ENCODE measurements at regions not wholly inside any gene's neighbourhood (a gene's known extent, or its start where the extent isn't known, plus 50 kb on each side); places are given as distances from the start of the nearest gene placed in this dataset.

DNA sequence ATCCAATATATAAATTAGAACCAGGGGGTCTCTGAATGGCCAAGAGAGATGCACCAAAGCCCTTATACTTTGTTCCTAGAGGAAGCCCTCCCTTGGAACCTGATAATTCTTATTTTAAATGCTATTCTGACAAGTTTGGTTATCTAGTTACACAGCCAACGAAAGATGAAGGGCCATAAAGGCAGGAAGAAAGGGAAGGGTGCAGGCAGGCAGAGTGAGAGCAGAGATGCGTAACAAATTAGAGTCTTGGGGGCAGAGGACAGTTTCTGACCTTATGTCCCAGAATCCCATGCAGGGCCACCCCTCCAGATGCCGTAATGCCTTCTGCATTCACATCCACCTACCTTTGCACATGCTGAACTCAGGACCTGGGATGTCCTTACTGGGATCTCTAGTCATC is 344.6 kb upstream of the ARID1B start:
- H3K4me1 Mint-ChIP-seq (ENCODE audit: low read depth, unreplicated experiment): peaks cover under 1% of the 10 kb centered on the region
- no peaks in the 10 kb centered on the region for H3K27me3 Mint-ChIP-seq (ENCODE audit: unreplicated experiment)
- intact Hi-C loops (cut with micrococcal nuclease; ENCODE audit: unreplicated experiment): no loop called here
- H3K27ac Mint-ChIP-seq (ENCODE audit: unreplicated experiment): no peak overlapping the region
- H3K36me3 Mint-ChIP-seq (ENCODE audit: insufficient read depth, unreplicated experiment): no peaks in the 10 kb centered on the region
- CTCF ChIA-PET: no interaction called here
- no peak overlapping the region for H3K4me3 Mint-ChIP-seq (ENCODE audit: low read depth, unreplicated experiment)
- no TSS peak for BruUV-seq (replicated peaks)
- DNase-seq: no peak
- TF ChIP-seq, protein P1, sequence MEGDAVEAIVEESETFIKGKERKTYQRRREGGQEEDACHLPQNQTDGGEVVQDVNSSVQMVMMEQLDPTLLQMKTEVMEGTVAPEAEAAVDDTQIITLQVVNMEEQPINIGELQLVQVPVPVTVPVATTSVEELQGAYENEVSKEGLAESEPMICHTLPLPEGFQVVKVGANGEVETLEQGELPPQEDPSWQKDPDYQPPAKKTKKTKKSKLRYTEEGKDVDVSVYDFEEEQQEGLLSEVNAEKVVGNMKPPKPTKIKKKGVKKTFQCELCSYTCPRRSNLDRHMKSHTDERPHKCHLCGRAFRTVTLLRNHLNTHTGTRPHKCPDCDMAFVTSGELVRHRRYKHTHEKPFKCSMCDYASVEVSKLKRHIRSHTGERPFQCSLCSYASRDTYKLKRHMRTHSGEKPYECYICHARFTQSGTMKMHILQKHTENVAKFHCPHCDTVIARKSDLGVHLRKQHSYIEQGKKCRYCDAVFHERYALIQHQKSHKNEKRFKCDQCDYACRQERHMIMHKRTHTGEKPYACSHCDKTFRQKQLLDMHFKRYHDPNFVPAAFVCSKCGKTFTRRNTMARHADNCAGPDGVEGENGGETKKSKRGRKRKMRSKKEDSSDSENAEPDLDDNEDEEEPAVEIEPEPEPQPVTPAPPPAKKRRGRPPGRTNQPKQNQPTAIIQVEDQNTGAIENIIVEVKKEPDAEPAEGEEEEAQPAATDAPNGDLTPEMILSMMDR (IDR thresholded peaks at IDR 0.05; ENCODE audit: unreplicated experiment): no peak
- H3K9me3 Mint-ChIP-seq (ENCODE audit: low read depth, unreplicated experiment): no peaks in the 10 kb centered on the region

DNA sequence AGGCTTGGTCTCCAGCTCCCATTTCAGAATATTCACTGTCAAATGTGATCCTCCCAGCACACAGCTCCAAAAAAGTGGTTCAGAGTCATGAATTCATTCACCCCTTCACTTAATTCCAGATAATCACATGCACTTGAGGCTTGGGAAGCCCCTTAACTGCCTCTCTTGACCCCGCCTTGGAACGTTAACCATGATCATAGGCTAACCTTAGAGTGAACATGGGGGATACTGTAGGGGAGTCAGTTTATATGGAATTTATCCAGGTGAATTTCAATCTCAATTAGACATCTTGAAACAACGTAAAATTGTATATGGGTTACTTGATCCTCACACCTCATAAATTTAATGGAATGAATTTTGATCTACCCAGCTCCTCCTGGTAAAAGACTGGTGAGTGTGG is 346.8 kb upstream of the ARID1B start:
- intact Hi-C loops (cut with micrococcal nuclease; ENCODE audit: unreplicated experiment): no loop called here
- CTCF ChIA-PET: no interaction called here

DNA sequence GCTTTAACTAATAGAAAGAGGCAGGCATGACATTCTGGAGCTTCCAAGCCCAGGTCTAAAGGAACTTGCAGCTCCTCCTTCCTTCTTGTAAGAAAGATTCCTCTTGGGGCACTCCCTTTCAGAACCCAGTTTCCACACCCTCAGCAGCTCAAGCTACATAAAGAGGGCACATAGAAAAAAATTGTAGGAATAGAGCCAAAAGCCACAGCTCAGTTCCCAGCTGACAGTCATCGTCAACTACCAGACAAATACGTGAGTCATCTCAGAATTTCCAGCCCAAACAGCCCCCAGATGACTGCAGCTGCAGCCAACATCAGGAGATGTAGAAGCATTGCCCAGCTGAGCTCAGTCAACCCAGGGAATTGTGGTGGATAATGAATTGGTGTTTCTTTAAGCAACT is 349.8 kb upstream of the ARID1B start:
- BruUV-seq (replicated peaks): no TSS peak
- TF ChIP-seq, protein P1 (IDR thresholded peaks at IDR 0.05; ENCODE audit: unreplicated experiment): no peak
- intact Hi-C loops (cut with micrococcal nuclease; ENCODE audit: unreplicated experiment): no loop called here
- no peak overlapping the region for H3K4me3 Mint-ChIP-seq (ENCODE audit: low read depth, unreplicated experiment)
- H3K27me3 Mint-ChIP-seq (ENCODE audit: unreplicated experiment): no peaks in the 10 kb centered on the region
- no peak overlapping the region for H3K27ac Mint-ChIP-seq (ENCODE audit: unreplicated experiment)
- peaks cover 16% of the 10 kb centered on the region for H3K4me1 Mint-ChIP-seq (ENCODE audit: low read depth, unreplicated experiment)
- CTCF ChIA-PET: no interaction called here
- H3K9me3 Mint-ChIP-seq (ENCODE audit: low read depth, unreplicated experiment): no peaks in the 10 kb centered on the region
- peak; percentile 49 for DNase-seq
- peaks cover under 1% of the 10 kb centered on the region for H3K36me3 Mint-ChIP-seq (ENCODE audit: insufficient read depth, unreplicated experiment)

More for the DNA sequence above, 346.8 kb upstream of the ARID1B start:
- no TSS peak for BruUV-seq (replicated peaks)
- Mint-ChIP-seq H3K27me3 (ENCODE audit: unreplicated experiment) (no peaks in the 10 kb centered on the region), H3K4me1 (ENCODE audit: low read depth, unreplicated experiment) (peaks cover 14% of the 10 kb centered on the region), H3K9me3 (ENCODE audit: low read depth, unreplicated experiment) (no peaks in the 10 kb centered on the region), H3K27ac (ENCODE audit: unreplicated experiment) (no peak overlapping the region), H3K4me3 (ENCODE audit: low read depth, unreplicated experiment) (no peak overlapping the region), H3K36me3 (ENCODE audit: insufficient read depth, unreplicated experiment) (no peaks in the 10 kb centered on the region)
- TF ChIP-seq, protein P1 (IDR thresholded peaks at IDR 0.05; ENCODE audit: unreplicated experiment): no peak
- no peak for DNase-seq

DNA sequence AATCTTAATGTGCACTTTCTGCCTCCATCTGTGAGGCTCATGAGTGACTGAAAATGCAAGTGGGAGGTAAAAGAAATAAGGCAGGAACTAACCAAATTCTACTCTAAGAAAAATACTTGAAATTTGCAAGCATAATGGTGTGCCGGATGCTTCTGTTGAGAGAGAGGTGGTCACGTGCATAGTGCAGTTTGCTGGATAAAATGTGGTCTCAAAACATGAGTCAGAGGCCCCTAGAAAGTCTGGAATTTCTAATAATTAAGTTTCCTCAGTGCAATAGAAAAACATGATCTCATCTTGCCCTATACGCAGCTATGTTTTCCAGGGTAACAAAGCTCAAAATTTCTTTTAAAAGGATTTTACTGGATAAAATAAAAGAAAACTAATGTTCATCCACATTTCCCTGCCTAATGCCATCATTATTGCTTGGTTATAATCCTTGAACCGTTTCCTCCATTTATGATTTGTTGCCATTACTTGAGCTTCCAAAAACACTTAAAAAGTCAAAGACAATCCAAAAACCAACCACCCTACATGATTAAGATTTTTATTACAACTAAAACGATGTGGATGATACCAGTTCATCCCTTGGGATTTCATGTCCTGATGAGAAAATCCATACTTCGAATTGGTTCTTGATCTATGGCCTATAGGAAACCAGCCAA is 351.7 kb upstream of the ARID1B start:
- H3K27ac Mint-ChIP-seq (ENCODE audit: unreplicated experiment): no peak overlapping the region
- no peak for DNase-seq
- BruUV-seq (replicated peaks): no TSS peak
- H3K36me3 Mint-ChIP-seq (ENCODE audit: insufficient read depth, unreplicated experiment): peaks cover 5% of the 10 kb centered on the region
- intact Hi-C loops (cut with micrococcal nuclease; ENCODE audit: unreplicated experiment): no loop called here
- H3K9me3 Mint-ChIP-seq (ENCODE audit: low read depth, unreplicated experiment): peaks cover 2% of the 10 kb centered on the region
- TF ChIP-seq, protein P1 (IDR thresholded peaks at IDR 0.05; ENCODE audit: unreplicated experiment): no peak
- CTCF ChIA-PET: no interaction called here
- H3K27me3 Mint-ChIP-seq (ENCODE audit: unreplicated experiment): no peaks in the 10 kb centered on the region
- no peak overlapping the region for H3K4me3 Mint-ChIP-seq (ENCODE audit: low read depth, unreplicated experiment)
- peaks cover 28% of the 10 kb centered on the region for H3K4me1 Mint-ChIP-seq (ENCODE audit: low read depth, unreplicated experiment)
